Left lobe of liver (tissue), 2 donors: ENCODE measurements at regions not wholly inside any gene's neighbourhood (a gene's known extent, or its start where the extent isn't known, plus 50 kb on each side); places are given as distances from the start of the nearest gene placed in this dataset.

Experiments used
- ATAC-seq: fragments of 200-7000 bp; cut with Tn5 transposase; one replicate; pipeline ENCODE4 v1.9.1; 2020; ENCODE audit warnings: mild to moderate bottlenecking, moderate library complexity
- DNase-seq: peaks from one replicate; pipeline ENCODE4 v3.0.0-alpha.2; 2020; ENCODE audit warnings: low spot score
- donor health status: DM: no; HTN: no; CAD: no; lungs with moderate emphysema.
- donor health status: DM: no; HTN: yes; CAD: no.

- DNase-seq, result no peak
Measured at GRCh38 chr18:70380915-70381896, 92.4 kb downstream of the SOCS6 start.

More at GRCh38 chr18:70380915-70381896, 92.4 kb downstream of the SOCS6 start:
- no peak for ATAC-seq
